HG02642 (cell line): ENCODE measurements at regions not wholly inside any gene's neighbourhood (a gene's known extent, or its start where the extent isn't known, plus 50 kb on each side); places are given as distances from the start of the nearest gene placed in this dataset.

Experiments used
- ATAC-seq: cut with Tn5 transposase; IDR thresholded peaks from one replicate; pipeline ENCODE4 v1.9.1; 2021; ENCODE audit warnings: mild to moderate bottlenecking; ENCODE audit not compliant: unreplicated experiment, poor library complexity

DNA sequence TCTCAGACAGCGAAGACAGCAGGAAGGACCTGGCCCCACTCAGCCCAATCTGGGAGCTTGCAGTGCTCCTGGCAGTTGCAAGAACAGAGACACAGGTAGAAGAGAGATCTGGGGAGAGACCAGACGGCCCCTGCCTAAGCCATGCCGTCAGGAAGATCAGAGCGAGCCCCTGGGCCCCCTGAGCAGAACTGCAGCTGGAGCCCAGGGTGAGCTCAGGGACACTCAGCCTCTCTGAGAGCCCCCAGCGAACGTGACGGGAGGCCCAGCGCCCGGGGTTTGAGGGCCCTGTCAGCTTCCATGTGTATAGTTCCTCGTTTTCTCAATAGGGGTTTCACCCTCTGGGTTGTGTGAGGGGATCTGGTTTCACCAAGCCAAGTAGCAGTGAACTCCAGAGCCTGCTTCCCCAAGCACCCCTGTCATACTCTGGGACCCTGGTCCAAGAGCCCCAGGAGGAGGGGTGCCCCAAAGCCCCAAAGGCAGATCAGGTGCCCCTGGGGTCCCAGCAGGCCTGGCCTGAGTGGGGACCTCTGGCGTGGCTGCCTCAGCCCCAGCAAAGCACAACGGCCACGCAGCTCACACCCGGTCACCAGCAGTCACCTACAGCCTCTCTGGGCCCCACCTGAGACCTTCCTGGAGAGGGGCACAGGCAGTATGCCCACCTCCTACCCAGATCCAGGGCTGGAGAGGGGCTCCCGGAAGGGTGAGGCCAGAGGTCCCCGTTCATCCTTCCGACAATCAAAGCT, 431.3 kb upstream of the MYT1L start:
- no peak for ATAC-seq

DNA sequence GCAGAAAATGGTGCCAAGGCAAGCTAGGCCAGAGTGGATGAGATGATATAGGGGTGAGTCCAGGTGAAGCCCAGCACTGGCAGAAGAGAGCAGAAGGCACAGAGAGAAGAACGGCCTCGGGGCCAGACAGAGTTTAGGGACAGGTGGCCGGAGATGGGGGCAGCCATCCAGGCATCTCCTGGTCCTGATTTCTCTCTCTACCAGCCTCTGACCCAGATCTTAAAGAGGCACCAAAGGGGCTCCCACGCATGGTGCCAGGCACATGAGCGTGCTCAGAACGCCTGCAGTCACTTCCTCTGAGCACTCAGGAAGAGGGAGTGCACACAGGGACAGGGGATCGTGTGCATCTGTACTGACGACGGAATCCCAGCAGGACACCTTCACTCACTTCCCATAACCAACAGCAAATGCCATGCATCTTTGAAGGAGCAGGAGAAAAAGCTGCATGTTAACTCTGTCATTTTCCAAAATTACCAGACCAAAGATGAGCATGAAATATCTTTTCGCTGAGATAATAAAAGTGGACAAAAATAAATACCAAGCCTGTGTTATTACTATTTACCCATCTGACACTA, 427.8 kb upstream of the MYT1L start:
- ATAC-seq = no peak

DNA sequence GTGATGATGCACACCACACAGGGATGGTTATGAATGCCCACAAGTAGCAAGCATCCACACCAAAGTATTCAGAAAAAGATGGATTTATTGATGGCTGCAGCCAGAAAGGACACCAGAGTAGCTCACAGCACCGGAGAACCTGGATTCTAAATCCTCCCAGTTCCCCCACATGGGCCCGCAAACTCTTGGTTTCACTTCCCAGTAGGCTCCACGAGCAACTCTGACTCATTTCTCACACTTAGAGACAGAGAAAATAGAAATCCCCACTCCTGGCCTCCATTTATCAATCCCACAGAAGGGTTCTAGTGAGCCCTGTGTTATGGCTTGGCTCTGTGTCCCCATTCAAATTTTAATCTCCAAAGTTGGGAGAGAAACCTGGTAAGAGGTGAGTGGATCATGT, 426.7 kb upstream of the MYT1L start:
- peak; percentile 60 for ATAC-seq

DNA sequence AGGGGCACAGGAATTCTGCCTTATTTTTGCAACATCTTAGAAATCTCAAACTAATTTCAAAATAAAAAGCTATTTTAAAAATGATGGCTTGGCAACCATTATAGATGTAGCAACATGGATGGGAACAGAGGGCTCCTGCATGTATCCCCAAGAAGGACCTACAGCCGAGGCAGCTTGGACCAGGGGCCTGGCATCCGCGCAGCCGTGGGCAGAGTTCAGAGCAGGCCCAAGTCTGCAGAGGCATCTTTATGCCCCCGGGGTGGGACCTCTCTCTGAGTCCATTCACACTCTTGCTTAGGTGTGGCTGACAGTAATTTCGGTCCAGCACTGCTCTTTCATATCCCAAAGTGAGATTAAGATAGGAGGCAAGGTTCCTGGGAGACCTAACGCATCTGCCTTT, 425.8 kb upstream of the MYT1L start:
- ATAC-seq = no peak

DNA sequence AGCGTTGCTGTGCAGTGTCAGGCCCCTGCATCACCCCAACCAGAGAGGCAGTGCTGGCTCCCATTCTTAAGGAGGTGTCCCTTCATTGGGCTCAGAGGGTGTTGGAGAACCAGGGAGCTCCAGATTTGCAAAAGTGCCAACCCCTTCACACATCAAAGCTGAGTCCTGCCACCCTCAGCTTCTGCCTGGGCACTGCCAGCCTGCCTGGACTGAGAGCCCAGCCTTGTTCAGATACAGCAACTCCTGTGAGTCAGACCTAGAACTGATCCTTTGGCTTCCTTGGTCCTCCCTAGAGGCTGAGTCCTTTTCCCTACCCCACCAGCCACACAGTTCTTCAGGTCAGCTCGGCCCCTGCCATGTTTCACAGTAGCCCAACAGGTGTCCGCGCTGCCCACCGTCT, 424.9 kb upstream of the MYT1L start:
- ATAC-seq = no peak

DNA sequence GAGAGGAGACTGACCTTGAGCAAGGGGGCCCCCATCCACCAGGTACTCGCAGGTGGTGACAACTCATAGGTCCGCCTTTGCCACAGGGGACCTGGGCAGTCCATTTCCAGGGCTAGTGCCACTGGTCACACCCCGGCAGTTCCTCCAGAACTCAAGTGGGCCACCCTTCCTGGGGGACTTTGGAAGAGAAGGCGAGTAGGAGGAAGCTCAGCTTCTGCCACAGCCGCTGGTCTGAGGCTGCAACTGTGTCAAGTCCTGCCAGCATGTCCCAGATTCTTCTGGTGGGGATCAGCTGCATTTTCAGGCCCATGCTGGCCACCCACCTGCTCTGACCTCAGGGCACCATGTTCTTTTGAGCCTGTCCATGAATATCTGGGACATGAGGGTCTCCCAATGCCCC, 423.9 kb upstream of the MYT1L start:
- ATAC-seq = no peak

DNA sequence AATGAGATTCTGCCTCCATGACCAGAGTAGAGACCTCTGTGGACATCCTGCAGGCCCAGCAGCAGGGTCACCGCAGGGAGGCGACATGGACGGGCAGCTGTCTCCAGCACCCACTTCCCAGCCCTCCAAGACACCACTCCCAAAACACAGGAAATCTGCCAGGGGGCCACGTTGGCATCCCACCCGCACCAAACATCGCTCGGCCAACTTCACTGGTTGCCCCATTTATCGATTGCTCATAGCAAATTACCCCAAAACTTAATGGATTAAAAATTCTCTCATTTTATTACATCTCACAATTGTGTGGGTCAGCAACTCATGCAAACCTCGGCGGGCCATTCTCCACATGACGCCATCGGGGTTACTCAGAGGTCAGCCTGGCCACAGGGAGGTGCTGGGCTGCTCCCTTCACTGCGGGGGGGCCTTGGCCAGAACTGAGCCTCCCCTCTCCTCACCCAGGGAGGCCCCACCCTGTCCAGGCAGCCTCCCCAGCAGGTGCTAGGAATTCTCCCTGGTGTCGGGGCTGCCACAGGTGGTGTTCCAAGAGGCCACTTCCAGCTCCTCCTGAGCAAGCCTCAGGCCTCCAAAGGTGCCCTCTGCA, 420.7 kb upstream of the MYT1L start:
- no peak for ATAC-seq

DNA sequence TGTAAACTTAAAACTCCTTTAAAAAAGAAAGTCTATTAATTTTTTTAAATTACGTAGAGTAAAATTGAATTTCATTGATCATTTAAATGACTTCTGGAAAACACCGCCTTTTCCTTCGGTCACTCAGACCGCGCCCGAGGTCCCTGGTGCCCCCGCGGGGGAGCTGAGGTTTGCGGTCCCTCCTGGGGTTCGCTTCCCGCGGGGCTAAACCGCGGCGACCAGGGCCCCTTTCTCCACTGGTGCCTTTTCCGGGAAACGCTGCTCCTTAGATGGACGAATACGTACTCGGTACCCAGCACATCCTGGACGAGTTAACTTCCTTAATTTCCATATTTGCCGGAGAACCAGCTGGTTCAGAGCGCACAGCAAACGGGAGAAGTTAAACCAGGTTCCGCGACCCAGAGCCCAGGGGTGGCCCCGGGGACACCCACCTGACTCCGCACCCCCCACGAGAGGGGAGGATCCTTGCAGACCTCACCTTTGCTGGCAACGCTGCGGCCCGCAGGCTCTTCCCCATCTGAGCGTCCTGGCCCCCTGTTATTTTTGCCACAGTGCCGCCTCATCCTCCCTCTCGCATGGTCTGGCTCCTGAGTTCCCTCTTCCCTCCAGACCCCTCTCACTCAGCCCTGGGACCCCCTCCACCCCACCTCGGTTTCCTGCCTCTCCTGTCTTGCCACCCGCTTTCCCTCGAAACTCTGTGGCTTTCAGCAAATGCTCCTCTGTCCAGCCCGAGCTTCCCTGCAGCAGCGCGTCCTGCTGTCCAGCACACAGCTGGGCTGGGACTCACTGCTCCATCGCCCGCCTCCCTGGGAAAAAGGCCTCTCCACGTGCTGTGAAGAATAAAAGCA, 420.0 kb upstream of the MYT1L start:
- ATAC-seq = no peak

DNA sequence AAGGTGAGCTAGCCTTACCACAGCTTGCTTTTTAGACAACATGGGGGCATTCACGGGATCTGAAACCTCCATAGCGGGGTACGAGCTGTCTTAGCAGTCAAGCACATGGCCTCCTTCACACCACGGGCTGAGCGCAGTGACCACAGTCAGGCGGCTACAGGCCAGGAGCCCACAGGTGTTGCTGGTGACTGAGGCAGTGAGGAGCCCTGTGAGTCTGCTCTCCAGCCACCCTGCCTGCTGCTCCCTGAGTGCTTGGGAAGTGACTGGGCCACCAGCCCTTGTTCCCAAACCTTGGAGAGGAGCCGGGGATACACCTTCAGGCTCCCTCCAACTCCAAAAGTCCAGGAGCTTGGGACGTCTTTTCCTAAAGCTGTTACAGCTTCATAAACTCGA, 418.1 kb upstream of the MYT1L start:
- no peak for ATAC-seq

DNA sequence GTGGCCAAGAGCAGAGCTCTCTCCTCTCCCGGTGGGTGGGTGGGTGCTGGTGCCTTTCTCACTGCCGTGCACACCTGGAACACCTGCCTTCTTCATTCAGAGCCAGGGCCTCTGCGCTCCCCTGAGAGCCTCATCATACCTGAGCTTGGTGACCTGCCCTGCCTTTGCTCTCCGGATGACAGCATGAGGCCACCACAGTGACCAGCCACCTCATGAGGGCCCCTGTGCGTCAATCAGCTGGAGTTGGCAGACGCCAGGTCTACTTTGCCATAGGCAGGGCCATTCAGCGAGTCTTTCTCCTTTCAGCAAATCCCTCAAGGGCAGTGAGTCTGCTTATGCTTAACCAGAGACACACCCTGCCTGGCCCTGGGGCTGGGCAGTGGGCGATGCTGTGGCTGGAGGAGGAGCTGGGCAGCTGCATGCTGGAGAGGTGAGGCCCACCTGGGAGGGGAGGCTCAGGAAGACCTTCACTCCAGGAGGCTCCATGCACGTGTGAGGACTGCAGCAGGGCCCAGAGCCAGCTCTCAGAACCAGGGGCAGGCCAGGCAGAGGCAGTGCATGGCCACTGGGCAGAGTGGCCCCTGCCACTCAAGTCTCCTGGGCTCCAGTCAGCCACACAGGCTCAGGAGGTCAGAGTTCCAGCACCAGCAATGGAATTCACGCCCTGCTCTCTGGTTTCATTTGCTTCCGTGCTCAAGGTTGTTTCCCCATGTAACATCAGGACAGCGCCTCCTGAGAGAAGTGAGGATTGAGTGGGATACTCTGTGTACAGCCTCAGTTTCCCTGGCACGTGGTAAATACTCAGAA, 417.5 kb upstream of the MYT1L start:
- ATAC-seq = no peak

DNA sequence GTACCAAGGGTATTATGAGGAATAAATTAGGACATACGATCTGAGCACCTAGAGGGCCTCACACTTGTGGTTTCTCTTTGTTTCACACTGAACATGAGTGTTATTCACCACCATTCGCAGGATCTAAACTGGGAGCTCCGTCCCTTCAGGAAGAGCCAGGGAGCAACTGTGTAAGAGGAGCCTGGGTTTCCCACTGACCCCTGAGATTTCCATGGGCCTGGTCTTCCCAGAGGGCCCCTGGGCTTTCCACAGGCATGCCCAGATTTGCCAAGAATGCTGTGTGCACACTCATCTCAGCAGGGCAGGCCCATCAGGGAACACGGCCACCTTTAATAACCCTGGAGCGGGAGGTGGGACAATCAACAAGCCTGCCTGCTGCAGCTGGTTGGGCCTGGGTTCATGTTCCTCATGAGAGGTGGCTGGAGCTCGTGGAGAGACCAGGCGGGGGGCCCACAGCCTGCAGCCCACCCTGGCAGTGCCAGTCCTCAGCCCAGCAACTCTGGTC, 416.8 kb upstream of the MYT1L start:
- no peak for ATAC-seq

DNA sequence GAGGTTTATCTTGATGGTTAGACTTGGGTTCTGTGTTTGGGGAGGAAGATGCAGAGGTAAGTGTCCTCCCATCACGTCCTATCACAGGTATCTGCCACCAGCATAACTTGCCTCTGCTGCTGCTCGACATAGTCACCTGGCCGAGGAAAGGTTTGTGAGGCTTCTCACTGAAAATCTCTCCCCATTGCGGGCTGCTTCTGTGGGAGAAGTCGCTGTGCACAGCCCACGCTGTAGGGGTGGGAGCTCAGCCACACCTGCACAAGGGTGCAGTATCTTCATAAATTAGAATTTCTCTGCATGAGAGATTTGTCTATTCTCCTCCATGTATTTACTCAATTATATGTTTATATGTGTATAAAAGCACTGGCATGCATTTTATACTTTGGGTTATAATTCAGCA, 415.7 kb upstream of the MYT1L start:
- ATAC-seq = no peak

DNA sequence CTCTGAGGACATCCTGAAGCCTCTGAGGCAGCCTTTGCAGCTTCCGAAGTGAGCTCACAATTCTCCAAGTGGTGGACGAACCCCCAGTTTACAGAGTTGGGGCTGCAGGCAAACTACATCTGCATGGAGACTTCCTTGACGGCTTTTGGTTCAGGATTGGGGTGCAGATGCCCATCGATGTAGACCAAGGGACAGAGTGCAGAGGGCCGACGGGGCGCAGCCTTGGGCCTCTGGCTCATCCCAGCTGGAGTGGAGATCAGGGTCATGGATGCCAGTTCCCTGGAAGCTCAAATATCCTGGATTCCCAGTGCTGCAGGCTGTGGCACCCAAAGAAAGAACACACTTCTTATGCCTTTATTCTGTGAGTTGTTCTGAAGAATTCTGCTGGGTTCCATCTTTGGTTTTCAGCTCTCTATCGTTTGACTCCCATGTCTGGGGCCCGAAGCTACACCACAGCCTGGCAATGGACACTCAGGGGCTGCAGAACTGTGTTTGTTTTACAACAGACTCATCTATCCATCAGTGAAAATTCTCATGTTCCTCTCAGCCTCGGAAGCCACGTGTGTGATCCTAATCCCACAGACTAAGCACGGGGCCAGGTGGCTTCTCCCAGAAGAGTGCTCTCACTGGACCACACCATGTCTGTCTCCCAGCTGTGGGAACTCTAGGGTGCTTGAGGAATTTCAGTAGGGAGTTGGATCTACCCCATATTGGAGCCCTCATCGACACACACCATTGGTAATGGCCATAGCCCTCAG, 414.1 kb upstream of the MYT1L start:
- ATAC-seq = no peak

DNA sequence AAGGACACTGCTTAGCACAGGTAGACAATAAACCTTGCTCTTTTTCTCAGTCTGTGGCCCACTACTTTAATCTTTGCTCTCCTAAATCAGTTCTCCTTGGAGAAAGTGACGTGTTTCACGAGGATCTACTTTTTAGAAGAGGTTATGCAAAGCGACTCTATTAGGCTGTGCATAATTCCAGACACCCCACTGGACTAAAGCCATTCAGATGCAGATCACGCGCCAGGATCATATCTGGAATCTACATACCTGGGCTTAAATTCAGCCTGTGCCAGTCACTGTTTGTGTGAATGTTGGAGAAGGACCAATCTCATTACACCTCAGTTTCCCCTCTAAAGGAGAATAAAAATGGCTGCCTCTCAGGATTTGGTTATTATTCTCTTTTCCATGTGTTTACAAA, 413.0 kb upstream of the MYT1L start:
- ATAC-seq = no peak

DNA sequence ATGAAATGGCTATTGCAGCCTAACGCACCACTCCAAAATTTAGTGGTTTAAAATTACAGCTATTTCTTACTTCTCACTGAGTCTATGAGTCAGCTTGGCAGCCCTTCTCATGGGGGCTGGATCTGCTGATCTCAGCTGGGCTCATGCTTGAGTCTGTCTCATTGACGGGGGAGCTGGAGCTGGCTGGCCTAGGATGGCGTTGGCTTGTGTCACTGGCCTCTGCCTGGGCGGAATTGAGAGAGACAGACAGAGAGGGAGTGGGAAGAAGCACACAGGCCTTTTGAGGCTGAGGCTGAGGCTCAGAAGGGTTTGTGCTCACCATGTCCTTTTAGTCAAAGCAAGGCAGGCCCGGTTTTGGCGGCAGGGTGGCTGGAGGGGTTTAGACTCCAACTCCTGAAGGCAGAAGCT, 412.1 kb upstream of the MYT1L start:
- no peak for ATAC-seq

DNA sequence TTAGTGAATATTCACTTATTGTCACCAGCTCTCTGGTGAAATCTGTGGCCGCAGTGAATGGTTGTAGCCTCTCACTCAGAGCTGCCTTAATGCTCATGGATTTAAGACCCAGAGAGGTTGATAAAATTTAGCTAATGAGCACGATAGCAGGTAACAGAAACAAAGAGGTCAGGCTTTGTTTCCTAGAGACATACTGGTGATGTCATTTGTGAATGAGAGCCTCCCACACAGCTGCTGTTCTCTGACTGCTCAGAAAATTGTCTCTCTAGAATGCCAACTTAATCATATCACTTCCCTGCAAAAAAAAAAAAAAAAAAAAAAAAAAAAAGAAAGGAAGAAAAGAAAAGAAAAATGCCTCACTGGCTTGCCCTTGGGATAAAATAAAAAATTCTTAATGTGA, 411.7 kb upstream of the MYT1L start:
- ATAC-seq = no peak

DNA sequence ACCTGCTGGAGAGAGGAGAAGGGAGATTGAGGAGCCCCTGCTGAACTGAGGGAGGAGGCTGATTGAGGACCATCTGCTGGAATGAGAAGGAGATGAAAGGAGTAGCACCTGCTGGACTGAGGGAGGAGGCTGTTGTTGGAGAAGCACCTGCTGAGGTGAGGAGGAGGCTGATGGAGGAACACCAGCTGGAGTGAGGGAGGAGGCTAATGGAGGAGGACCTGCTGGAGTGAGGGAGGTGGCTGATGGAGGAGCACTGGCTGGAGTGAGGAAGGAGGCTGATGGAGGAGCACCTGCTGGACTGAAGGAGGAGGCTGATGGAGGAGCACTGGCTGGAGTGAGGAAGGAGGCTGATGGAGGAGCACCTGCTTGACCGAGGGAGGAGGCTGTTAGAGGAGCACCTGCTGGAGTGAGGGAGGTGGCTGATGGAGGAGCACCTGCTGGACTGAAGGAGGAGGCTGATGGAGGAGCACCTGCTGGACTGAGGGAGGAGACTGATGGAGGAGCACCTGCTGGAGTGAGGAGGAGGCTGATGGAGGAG, 409.2 kb upstream of the MYT1L start:
- no peak for ATAC-seq

DNA sequence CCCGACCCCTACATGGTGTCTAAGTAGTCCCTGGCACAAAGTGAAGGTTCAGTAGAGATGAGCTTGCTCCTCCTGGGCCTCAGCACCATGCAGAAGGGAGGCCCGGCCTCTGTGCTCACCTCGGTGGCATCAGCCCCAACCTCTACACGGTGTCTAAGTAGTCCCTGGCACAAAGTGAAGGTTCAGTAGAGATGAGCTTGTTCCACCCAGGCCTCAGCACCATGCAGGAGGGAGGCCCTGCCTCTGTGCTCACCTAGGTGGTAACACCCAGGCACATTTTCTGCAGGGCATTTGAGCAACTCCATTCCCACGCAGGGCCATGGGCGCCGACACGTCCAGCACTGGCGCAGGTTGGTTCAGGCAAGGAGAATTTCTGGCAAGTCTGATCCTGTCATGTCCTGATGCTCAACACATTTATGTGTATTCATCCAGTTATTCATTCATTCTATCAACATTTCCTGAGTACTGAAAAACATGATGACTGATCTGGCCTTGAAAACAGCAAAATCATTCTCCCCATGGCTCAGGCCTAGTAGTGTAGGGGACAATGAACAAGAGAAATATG, 408.2 kb upstream of the MYT1L start:
- no peak for ATAC-seq

DNA sequence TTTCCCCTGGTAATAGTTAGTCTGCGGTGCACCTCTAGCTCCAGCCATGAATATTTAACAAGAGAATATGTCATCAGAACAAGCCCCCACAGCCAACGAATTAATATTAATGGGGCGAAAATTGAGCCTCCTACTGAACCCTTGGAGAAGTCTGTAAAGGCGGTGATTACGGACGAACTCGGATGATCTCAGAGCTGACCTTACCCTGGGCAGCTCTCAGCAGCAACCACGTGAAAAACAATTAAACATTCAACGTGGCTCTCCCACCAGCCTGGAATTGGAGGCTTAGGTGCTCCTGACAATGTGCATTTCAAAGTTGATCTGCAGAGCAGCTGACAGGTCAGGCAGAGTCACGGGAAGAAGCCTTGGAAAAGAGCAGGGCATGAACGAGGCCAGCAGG, 407.6 kb upstream of the MYT1L start:
- no peak for ATAC-seq
